Kidney capillary endothelial cell (primary cell): ENCODE measurements at regions not wholly inside any gene's neighbourhood (a gene's known extent, or its start where the extent isn't known, plus 50 kb on each side); places are given as distances from the start of the nearest gene placed in this dataset.
"Not testable (repeated sequence)": the region's sequence is repeated elsewhere in the genome, so short reads cannot be mapped to it uniquely, and the experiment has no call there.

ENCODE experiments used
- DNase-seq: peaks from one replicate; pipeline ENCODE4 v3.0.0-alpha.2; 2018; ENCODE audit warnings: low spot score

- no peak for DNase-seq
Measured at GRCh38 chr6:144534180-144534579, 249.0 kb downstream of the UTRN start.

- DNase-seq = no peak
Measured at GRCh38 chr6:144535630-144536029, 250.5 kb downstream of the UTRN start.

GRCh38 chr6:144536079-144536478 lies 250.9 kb downstream of the UTRN start:
- DNase-seq = no peak

- DNase-seq = no peak
Measured at GRCh38 chr6:144543006-144543871, 258.1 kb downstream of the UTRN start.

GRCh38 chr6:144544266-144544830 lies 259.2 kb downstream of the UTRN start:
- DNase-seq = no peak

GRCh38 chr6:144546807-144547206 lies 261.7 kb downstream of the UTRN start:
- DNase-seq = no peak

GRCh38 chr6:144547409-144547808 lies 262.3 kb downstream of the UTRN start:
- DNase-seq = no peak

- DNase-seq = no peak
Measured at GRCh38 chr6:144548536-144548935, 263.4 kb downstream of the UTRN start.

GRCh38 chr6:144549837-144550747 lies 265.0 kb downstream of the UTRN start:
- no peak for DNase-seq

GRCh38 chr6:144551339-144551738 lies 266.2 kb downstream of the UTRN start:
- DNase-seq = no peak

- DNase-seq = no peak
Measured at GRCh38 chr6:144555066-144555465, 269.9 kb downstream of the UTRN start.

GRCh38 chr6:144559865-144560593 lies 274.9 kb downstream of the UTRN start:
- DNase-seq = no peak

- no peak for DNase-seq
Measured at GRCh38 chr6:144561455-144562043, 276.4 kb downstream of the UTRN start.

- DNase-seq = no peak
Measured at GRCh38 chr6:144564202-144564601, 279.1 kb downstream of the UTRN start.

- DNase-seq = no peak
Measured at GRCh38 chr6:144566868-144567615, 281.9 kb downstream of the UTRN start.

- DNase-seq = no peak
Measured at GRCh38 chr6:144568241-144568640, 283.1 kb downstream of the UTRN start.

- not testable (repeated sequence) for DNase-seq
Measured at GRCh38 chr6:144572541-144572940, 287.4 kb downstream of the UTRN start.

- no peak for DNase-seq
Measured at GRCh38 chr6:144574796-144575195, 289.7 kb downstream of the UTRN start.

GRCh38 chr6:144575327-144575726 lies 290.2 kb downstream of the UTRN start:
- no peak for DNase-seq

- no peak for DNase-seq
Measured at GRCh38 chr6:144576871-144577270, 291.7 kb downstream of the UTRN start.
